ENCODE measurements at regions not wholly inside any gene's neighbourhood (a gene's known extent, or its start where the extent isn't known, plus 50 kb on each side); places are given as distances from the start of the nearest gene placed in this dataset.

DNA sequence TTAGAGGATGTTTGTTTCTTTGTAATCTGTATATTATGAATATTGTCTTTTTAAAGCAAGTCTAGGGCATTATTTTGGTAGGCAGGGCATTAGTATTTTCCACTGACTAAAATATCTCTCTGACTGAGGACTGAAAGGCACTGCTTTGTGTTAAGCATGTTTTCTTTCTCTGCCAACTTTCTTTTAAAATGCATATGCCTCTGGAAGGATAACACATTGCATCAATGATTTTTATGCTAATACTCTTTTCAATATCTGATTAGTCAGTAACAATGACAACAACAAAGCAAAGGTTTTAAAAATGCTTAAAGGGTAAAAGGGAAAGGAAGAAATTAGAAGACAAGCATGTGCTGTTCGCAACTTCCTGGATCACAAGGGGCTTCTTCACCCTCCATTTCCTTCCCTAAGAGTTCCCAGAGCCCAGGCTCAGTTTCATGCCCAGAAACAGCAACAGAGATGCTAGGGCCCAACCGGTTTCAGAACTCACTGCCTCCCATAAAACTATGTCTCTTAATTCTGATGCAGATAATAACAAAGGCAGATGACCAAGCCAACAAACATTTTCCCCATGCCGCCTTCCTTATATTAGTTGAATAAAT lies 786.8 kb upstream of the ACVR2A start:
- DNase-seq (ENCODE audit: low read depth), result no peak

DNA sequence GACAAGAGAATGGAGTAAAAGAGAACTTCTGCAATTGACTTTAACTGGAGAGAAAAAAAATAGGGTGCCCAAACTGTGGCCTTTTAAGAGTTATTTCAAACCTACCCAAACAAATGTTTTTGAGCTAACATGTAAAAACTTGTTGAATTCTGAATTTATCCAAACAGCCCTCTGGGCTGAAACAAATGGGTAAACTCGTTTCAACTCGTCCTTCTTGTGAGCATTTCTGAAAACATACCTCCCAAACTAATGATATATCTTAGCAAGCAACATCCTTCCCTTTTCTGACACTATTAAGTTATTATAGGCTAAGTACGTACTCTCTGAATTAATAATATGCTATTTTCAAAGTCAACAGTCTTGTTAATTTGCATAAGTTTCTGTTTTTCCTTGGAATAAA lies 793.0 kb upstream of the ACVR2A start:
- DNase-seq (ENCODE audit: low read depth), result no peak

GRCh38 chr2:147051248-147051647 lies 793.6 kb upstream of the ACVR2A start:
- DNase-seq (ENCODE audit: low read depth), result no peak

DNA sequence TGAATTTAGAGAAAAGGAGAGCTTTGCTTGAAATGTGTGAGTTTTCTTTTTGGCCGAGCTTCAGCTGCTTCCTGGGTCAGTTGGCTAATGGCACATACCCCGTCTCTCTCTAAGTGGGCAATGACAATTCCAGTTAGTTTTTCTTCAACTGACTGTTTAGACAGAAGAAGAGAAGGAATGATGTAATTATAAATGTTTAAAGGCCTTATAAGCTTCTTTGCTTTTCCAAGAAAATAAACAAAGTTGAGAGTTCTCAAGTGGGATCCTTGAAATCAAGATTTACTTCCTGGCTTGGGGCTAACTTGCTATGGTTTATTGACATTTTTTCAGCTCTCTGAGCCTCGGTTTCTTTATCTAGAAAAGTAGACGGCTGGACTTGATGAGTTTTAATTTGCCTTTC lies 794.9 kb upstream of the ACVR2A start:
- DNase-seq (ENCODE audit: low read depth), result no peak

DNA sequence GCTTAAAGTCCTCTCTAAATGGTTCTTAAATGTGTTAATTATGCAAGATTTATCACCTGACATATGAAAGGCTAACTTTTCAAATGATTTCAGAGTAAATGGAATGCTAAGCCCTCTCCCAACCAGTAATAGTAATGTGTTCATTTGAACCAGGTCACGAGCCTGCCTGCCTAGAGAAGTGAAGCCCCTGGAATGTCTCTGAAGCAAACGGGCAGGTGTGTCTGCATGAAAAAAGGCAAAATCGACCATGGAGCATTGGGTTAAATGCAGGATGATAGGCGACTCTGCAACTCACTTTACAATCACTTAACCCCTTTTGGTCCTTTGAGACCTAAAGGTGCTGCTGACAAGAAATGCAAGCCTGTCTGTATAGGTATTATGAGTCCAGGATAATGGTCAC lies 798.4 kb upstream of the ACVR2A start:
- DNase-seq (ENCODE audit: low read depth), result no peak

GRCh38 chr2:147045113-147045512 lies 799.7 kb upstream of the ACVR2A start:
- no peak for DNase-seq (ENCODE audit: low read depth)

DNA sequence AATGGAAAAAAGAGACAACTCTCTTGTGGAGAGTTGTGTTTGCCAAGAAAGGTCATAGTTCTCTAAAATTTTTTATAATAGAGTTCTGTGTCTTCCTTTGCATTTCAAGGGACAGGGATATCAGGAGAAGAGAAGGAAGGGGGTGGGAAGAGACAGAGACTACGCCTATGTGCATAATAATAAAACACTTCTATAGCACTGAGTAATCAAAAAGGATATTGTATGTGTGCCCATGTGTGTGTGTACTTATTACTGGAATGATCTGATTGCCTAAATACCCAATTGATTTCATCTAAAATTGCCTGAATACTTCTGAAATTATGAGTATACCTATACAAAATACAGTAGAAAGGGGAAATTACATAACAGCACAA lies 803.7 kb upstream of the ACVR2A start:
- DNase-seq (ENCODE audit: low read depth), result no peak

DNA sequence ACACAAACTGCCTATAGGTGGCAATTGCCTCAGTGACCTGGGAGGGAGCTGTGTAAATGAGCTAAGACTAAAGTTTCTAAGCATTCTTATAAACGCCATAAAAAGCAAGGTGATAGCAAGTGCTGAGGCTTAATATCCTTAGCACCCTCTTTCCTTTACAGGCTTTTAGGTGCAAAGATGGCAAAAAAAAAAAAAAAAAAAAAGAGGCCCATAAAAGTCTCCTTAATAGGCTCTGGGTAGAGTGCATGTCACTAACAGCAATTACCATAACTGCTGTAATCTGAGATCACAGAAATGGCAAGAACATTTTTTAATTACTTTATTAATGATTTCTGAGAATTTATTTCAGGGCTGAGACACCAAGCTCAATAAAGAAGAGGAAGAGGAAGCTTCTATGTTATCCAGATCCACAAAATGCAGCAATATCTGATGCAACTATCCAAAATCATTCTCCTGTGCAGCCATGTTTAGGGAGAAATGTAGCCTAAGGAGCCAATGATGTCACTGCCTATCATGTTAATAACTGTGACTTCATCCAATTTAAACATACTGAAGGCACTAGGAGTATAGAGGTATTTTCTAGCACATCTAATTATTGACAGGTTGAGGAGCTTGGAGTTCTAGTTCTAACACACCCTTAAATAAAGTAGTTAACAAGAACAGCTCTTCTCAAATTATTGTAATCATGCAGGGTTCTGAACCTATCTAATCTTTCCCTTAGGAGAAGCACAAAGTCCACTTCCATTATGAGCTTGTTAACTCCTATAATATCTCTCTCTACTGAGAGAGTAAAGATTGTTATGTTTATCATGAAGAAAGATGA lies 804.3 kb upstream of the ACVR2A start:
- no peak for DNase-seq (ENCODE audit: low read depth)

- no peak for DNase-seq (ENCODE audit: low read depth)
These were observed 807.8 kb upstream of the ACVR2A start for GRCh38 chr2:147037048-147037447.

DNA sequence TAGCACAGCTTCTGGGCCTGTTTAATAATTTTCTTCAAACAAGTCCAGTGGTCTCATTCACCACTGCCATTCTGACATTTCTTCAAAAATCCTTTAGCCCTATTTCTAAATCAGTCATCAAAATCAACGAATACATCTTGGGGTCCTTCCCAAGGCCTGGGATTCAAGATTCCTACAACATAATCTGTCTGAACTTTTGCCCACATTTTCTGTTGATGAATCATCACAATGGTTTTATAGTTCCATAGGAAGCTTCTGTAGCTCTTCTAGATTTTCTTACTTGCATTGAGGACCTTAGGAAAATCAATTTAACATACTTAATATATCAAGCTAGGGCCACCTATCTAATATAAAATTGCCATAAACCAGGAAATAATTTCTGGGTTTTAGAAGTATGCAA lies 811.8 kb upstream of the ACVR2A start:
- DNase-seq (ENCODE audit: low read depth), result no peak

- DNase-seq (ENCODE audit: low read depth), result no peak
These were observed 812.9 kb upstream of the ACVR2A start for GRCh38 chr2:147031897-147032296.

- DNase-seq (ENCODE audit: low read depth), result no peak
These were observed 813.7 kb upstream of the ACVR2A start for GRCh38 chr2:147030966-147031720.

- no peak for DNase-seq (ENCODE audit: low read depth)
These were observed 817.4 kb upstream of the ACVR2A start for GRCh38 chr2:147027436-147027835.

DNA sequence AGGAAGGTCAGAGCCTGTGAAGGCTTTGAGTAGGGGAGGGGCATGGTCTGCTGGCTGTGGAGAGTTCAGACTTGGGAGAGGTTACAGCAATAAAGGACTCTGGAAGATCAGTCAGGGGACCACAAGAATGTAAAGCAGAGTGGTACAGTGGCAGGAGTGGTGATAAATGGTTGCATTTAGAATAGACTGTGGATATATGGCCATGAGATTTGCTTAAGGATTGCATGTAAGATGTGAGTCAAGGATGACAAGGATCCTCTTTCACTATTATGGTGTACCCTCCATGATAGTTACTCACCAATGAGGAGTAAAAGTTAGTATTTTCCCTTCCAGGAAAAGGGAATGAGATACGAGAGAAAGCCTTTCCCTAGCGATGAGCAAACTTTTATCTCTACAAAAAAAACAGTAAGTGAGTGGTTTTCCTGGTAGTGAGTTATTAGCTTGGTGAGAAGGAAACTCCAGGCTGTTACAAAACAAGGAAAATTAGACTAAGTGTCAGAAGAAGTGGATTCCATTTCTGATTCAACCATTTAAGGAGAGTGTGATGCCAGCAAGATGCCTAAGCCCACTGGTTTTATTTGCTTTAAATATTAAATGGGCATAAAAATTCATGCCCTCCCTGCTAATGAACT lies 818.0 kb upstream of the ACVR2A start:
- DNase-seq (ENCODE audit: low read depth), result no peak

- no peak for DNase-seq (ENCODE audit: low read depth)
These were observed 818.9 kb upstream of the ACVR2A start for GRCh38 chr2:147025646-147026585.

GRCh38 chr2:147019311-147019710 lies 825.5 kb upstream of the ACVR2A start:
- no peak for DNase-seq (ENCODE audit: low read depth)

- no peak for DNase-seq (ENCODE audit: low read depth)
These were observed 826.7 kb upstream of the ACVR2A start for GRCh38 chr2:147017951-147018645.

DNA sequence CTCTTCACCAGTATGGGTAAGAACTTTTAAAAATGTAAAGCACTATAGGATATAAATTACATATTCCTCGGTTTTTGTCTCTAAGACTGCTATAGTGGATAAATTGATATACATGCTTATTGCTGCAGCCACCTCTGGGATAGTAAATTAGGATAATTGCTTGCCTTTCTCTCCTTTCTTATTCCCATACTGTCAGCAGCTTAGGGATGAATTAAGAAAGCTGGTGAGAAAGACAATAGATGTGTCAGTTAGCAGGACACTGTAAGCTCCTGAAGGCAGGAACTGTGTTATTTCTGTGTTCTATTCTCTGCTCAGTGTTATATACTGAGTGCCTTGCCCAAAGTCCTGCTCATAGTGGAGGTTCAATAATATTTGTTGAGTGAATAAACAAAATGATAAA lies 828.6 kb upstream of the ACVR2A start:
- DNase-seq (ENCODE audit: low read depth), result no peak

DNA sequence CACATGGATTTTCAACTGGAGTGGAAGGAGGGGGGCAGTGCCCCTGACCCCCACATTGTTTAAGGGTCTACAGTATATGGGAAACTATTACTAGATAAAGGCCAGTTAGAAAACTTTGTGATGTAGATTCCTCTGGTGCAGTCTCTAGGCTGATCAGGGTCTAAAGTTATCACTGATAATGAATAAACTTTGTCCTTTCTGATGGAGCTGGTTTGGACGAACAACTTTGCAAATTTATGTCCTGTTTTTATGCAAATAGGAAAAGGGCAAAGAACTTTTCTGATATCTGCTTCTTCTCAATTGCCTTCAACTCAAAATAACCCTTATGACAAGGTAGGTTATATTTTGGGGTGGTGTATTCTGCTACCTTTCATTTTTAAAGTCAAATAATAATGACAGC lies 829.2 kb upstream of the ACVR2A start:
- DNase-seq (ENCODE audit: low read depth), result no peak

DNA sequence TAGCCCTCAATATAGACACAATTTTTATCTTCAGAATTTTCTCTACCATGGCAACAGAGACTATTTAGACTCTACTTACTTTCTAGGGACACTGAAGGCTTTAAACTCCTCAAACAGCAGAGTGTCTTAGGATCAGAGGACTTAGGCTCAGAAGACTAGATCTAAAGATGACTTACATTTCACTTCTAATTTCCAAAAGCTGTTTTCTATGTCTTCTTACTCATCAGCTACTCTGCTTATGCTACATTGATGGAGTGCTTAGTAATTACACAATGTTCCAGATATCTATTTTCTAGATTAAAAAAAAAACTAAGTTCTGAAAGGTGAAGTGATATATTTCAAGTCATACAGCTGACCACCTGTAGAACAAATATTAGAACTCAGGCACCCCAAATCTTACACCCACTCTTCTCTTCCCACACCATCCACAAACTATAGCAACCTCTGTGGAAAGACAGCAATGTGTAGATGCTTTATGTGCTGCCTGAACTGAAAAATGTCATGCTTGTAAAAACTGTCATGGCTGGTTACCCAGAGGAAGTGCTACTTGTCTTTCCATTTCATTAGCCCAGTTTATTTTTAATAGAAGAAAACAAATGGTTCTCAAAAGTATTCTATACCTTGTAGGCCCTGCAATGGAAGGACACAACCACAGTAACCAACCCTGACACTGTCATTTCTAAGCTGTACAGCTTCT lies 831.0 kb upstream of the ACVR2A start:
- no peak for DNase-seq (ENCODE audit: low read depth)

Data from stimulated activated CD8-positive, alpha-beta memory T cell treated with anti-CD3 and anti-CD28 coated beads, Interleukin-4, amount 100 ng/mL, for 24 hours (primary cell).